ENCODE measurements at regions not wholly inside any gene's neighbourhood (a gene's known extent, or its start where the extent isn't known, plus 50 kb on each side); places are given as distances from the start of the nearest gene placed in this dataset.
"Not testable (repeated sequence)": the region's sequence is repeated elsewhere in the genome, so short reads cannot be mapped to it uniquely, and the experiment has no call there.

GRCh38 chr12:66733321-66733720 lies 54.4 kb upstream of the GRIP1 start:
- no peak for DNase-seq

DNA sequence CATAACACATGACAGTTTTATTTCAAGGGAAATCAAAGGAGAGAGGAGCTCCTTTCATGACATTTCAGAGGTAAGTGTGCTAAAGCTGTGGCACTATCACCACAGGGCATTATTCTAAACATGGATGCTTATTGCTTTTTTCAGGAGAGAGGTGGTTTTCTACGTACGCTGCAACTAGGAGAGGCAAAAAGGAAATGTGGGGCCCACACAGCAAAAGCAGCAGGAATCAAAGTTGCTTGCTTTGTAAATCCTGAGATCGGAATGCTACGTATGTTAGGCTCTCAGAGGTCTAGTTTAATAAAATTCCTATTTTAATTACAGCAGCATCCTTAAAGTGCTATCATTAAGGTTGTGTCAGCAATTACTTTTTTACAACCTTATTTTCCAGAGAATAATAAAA lies 55.0 kb upstream of the GRIP1 start:
- no peak for DNase-seq

DNA sequence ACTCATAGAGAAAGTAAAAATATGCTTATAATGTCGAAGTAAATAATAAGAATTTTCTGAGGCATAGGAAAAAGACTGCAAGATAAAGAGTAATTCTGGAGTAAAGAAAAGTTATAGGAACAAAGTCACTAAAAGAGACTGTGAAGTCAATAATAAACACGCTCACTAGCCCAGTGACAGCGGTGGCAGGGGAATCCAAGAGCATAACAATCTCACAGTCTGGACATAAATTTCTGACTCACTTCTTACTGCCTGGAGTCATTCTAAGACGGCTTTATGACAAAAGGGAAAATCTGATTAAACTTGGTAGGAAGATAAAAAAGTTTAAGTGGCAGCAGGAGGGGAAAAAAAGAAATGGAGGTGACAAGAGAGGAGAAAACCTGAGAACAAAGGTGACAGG lies 56.4 kb upstream of the GRIP1 start:
- no peak for DNase-seq

DNA sequence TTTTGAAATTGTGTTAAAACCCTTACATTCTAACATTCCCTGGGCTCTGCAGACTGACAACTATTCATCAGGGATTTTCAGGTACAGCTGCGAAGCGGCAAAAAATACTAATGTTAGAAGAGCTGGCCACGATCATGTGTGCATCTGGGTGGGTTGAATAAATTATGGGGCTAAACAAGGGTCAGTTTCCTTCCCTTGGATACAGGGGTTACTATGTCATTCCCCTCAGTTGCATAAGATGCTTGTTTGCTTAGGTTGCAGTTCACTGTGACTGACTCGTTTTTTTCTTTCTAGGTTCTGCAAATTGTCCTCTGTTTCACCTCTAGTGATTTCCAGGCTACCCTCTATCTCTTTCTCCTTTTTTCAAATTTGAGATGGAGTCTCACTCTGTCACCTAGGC lies 58.1 kb upstream of the GRIP1 start:
- DNase-seq = no peak

DNA sequence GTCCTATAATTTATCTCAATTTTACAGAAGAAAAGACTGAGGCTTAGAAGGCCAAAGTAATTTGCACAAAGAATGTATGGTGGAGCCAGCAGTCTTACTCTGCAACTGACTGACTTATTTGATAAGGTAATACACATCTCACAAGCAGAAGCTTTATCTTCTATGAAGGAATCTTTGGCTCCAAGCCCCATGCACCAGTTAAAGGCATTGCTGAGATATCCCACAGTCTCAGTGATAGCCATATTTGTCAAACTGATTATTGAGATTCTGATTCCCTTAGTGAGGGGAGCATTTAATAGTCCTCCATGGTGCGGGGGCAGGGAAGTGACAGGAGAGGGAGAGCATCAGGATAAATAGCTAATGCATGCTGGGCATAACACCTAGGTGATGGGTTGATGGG lies 60.4 kb upstream of the GRIP1 start:
- no peak for DNase-seq

- DNase-seq = no peak
Measured at GRCh38 chr12:66739940-66740651, 61.2 kb upstream of the GRIP1 start.

DNA sequence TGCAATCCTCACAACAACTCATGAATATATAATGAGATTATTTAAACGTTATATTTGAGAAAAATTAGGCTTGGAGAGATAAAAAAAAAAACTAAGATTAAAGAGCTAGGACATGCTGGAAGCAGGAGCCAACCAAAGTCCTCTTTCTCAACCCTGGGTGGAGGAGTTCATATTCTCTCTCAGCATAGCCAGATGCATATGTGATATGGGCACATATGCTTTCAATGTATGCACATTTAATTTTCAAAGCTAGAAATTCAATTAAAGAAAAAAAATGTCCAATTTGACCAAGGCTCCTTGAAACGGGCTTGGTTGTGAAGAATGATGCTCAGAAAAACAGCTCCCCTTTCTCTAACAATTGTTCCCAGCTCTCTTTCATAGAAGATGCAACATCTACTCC lies 61.9 kb upstream of the GRIP1 start:
- DNase-seq = no peak

- DNase-seq = no peak
Measured at GRCh38 chr12:66741919-66742318, 63.0 kb upstream of the GRIP1 start.

DNA sequence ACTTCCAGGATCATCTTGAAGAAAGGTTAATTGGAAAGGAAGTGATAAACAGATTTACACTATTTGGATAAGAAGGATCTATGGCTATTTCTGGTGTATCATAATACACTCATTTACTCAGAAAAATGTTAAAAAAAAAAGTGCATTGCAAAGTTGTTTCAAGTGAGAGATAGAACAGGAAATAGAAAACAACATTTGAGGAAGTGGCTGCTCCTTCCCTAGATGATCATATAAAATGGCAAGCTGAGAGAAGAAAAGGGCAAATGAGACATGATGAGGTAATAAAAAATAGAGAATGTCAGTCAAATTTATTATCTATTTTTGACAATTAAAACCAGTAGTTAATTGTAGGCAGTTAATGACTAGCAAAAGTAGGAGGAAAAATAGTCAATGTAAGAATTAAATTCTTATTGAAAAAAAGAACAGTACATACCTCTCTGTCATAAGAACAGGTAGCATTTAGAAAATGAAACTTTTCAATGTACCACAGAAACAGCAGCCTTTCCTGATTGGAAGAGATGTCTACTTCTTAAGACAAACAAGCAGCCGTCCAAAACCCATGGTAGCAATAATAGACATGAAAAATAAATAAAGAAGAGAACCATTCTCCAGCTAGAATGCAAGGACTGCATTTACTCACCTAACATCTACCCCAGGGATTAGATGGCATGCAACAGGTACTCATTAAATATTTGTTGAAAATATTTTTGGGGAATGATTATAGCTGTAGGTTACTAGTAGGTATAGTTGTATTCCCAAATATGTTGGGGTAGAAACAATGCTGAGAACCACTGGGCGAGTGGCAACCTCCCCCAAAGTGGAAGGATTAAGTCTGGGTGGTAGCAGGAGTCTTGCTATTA lies 63.9 kb upstream of the GRIP1 start:
- no peak for DNase-seq

DNA sequence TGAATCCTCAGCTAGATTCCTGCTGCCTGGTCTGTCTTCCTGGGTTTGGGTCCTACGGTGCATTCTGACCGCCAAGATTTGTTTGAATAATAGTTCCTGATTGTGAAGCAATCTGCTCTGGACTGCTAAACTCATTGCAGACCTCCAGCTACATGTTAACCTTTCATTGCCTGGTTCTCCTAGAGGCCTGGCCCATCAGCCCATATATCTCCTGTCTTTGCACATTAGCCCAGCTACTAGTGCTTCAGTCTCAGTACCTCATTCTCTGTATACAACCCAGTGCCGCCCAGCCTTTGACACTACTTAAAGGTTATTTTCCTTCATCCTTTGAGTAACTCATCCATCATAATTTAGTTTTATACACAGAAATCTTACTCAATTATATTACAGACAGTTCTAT lies 65.6 kb upstream of the GRIP1 start:
- no peak for DNase-seq

DNA sequence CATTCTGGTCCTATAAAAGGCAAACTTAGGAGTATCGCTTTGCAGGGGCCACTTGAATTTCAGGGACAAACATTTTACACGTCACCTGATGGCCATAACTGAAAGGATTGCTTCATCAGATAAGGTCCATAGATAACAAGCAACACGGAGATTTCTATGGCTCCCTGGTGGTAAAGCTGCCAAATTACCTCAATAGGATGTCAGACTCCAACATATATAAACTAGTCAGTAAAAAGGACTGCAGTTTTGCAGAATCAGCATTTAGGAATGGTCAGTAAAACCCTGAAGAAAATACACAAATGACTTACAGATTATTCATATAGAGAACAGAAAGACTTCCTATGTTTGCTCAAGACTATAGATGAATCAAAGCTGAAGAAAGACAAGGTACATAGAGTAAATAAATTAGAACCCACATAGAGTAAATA lies 66.1 kb upstream of the GRIP1 start:
- no peak for DNase-seq

DNA sequence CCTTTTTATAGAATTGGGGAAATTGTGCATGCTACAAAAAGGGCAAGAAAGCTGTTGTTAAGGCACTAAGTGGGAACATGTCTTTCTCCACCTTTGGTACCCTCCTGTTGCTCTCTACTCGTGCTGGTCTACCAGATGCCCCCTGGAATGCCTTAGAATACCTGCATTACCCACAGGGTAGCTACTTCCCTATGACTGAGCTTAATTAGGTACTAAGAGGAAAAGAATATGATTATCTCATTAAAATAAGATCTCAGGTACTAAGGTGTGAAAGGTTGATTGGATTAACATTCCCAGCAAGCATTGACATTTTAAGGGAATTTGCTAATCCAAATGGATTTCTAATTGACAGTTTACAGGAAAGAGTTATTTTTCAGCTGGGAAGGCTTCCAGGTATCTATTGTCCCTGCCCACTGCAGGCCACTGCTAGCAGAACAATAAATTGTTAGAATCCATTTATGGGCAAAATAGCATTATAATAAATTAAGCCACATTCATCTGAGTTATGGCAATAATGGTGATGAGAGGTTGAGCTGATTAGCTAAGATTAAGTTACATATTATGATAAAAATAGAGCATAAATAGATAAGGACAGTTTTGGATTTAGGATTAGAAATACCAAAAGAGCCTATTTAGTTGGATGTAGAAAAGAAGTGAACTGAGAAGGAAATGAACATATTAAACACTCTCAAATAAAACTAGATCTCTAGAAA lies 67.8 kb upstream of the GRIP1 start:
- no peak for DNase-seq

- no peak for DNase-seq
Measured at GRCh38 chr12:66751432-66752113, 72.7 kb upstream of the GRIP1 start.

GRCh38 chr12:66753810-66754209 lies 74.9 kb upstream of the GRIP1 start:
- DNase-seq = no peak

DNA sequence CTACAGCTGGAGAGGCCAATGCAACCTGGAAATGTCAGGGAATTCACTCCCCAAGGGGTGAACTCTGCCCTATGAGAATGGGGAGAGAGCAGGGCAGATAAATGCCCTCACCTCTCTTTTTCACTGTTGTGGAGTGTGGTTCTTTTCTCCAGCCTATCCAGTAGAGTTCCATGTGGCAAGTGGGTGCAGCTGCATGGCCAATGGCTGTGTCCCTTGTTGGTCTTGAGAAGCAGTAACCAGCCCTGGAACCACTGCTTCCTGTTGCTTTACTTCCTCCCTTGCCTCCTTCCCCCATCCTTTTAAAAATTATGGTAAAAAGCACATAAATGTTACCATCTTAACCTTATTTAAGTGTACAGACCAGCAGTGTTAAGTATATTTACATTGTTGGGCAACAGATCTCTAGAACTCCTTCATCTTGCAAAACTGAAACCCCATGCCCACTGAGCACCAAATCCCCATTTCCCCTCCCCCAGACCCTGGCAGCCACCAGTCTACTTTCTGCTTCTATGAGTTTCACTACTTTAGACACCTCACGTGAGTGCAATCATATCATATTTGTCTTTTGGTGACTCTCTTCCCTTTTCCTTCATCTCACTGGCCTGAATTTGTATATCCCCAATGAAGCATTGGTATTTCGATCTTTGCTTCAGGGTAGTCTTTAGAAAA lies 77.0 kb upstream of the GRIP1 start:
- no peak for DNase-seq

GRCh38 chr12:66756631-66757030 lies 77.8 kb upstream of the GRIP1 start:
- no peak for DNase-seq

- DNase-seq = not testable (repeated sequence)
Measured at GRCh38 chr12:66760122-66760521, 81.2 kb upstream of the GRIP1 start.

GRCh38 chr12:66763467-66763866 lies 84.6 kb upstream of the GRIP1 start:
- DNase-seq = no peak

GRCh38 chr12:66765204-66765603 lies 86.3 kb upstream of the GRIP1 start:
- no peak for DNase-seq

DNA sequence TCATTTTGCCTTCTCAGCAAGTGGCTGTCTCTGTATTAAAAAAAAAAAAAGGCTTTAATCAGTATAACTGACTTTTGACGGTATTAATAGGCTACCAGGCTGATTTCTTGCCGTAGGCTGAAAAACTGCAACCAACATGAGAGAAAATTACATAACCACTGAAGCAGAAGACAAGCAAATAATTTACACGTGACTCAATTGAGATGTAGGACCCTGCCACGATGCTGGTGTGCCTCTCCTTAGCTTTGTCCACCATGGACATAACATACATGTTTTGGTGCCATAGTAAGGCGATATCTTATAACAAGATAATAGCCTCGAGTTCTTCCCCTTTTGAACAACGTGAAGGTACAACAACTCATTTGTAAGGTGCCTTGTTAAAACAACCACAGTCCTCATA lies 88.7 kb upstream of the GRIP1 start:
- DNase-seq = no peak

DNA sequence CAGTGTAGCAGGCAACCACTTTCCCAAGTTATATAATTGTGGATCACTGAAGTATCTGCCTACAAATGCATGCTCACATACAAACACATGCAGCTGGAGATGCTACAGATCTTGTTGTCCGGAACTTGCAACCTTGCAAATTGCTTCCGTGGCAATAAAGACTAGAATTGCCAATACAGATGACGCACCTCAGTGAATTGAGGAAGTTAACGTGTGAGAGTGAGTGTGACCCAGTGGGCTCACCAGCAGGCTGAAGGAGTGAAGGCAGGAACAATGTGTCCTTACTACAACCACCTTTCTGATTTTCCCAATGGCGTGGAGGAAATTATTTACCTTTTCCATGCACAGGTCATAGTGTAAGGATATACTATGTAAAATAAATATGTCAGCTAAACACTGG lies 89.4 kb upstream of the GRIP1 start:
- no peak for DNase-seq

- no peak for DNase-seq
Measured at GRCh38 chr12:66774929-66775328, 96.1 kb upstream of the GRIP1 start.

GRCh38 chr12:66775871-66776270 lies 97.0 kb upstream of the GRIP1 start:
- DNase-seq = no peak
